ENCODE measurements at regions not wholly inside any gene's neighbourhood (a gene's known extent, or its start where the extent isn't known, plus 50 kb on each side); places are given as distances from the start of the nearest gene placed in this dataset.

GRCh38 chr3:144107923-144108322 is 136.3 kb downstream of the DIPK2A start:
- no peak overlapping the region for H3K4me2 ChIP-seq (ENCODE audit: low read length)
- H3K36me3 ChIP-seq (ENCODE audit: insufficient read depth, low read length), result no peaks in the 10 kb centered on the region
- H3K9ac ChIP-seq (ENCODE audit: low read length), result no peak overlapping the region
- H2AFZ ChIP-seq (ENCODE audit: low read depth, low read length), result no peak overlapping the region
- H3K79me2 ChIP-seq (replicated peaks; ENCODE audit: insufficient read depth, low read length), result no peaks in the 10 kb centered on the region
- H3K9me3 ChIP-seq (ENCODE audit: low read length), result no peaks in the 10 kb centered on the region
- no peak overlapping the region for H3K4me3 ChIP-seq (ENCODE audit: low read length)
- no peaks in the 10 kb centered on the region for H4K20me1 ChIP-seq (ENCODE audit: insufficient read depth)
- H3F3A ChIP-seq (ENCODE audit: insufficient read depth, low read length, poor library complexity, severe bottlenecking), result no peaks in the 10 kb centered on the region
- H3K27me3 ChIP-seq (ENCODE audit: insufficient read depth, low read depth, low read length), result no peaks in the 10 kb centered on the region
- H3K9me2 ChIP-seq (ENCODE audit: insufficient read depth, low read length), result no peaks in the 10 kb centered on the region
- no peak for TF ChIP-seq TAF1 (IDR thresholded peaks at IDR 0.05; ENCODE audit: low read depth)
- TF ChIP-seq EZH2 (IDR thresholded peaks at IDR 0.05; ENCODE audit: borderline replicate concordance, insufficient read depth, low read length, poor library complexity, severe bottlenecking), result no peak
- TF ChIP-seq EP300 (conservative IDR thresholded peaks at IDR 0.05; ENCODE audit: poor library complexity, severe bottlenecking), result no peak
- TF ChIP-seq POLR2AphosphoS5 (IDR thresholded peaks at IDR 0.05), result no peak
- no peak for TF ChIP-seq CTCF (IDR thresholded peaks at IDR 0.05; ENCODE audit: poor library complexity, severe bottlenecking)
- no peak for TF ChIP-seq SMC3 (conservative IDR thresholded peaks at IDR 0.05; ENCODE audit: poor library complexity)
- TF ChIP-seq REST (IDR thresholded peaks at IDR 0.05; ENCODE audit: borderline replicate concordance), result no peak
- no peak for TF ChIP-seq MXI1 (conservative IDR thresholded peaks at IDR 0.05; ENCODE audit: poor library complexity, severe bottlenecking)
- no peak for TF ChIP-seq RAD21 (conservative IDR thresholded peaks at IDR 0.05)
- no peak overlapping the region for H3K27ac ChIP-seq (ENCODE audit: low read length)

GRCh38 chr3:144109944-144110343 is 138.3 kb downstream of the DIPK2A start:
- Histone ChIP-seq H3K27me3 (ENCODE audit: insufficient read depth, low read depth, low read length) (no peaks in the 10 kb centered on the region), H3K4me3 (ENCODE audit: low read length) (no peak overlapping the region)

More at GRCh38 chr3:144109944-144110343, 138.3 kb downstream of the DIPK2A start:
- Histone ChIP-seq H3K9ac (ENCODE audit: low read length) (no peak overlapping the region), H3K9me3 (ENCODE audit: low read length) (no peaks in the 10 kb centered on the region), H3K27ac (ENCODE audit: low read length) (no peak overlapping the region), H3K79me2 (replicated peaks; ENCODE audit: insufficient read depth, low read length) (no peaks in the 10 kb centered on the region), H3K4me2 (ENCODE audit: low read length) (no peak overlapping the region), H3K9me2 (ENCODE audit: insufficient read depth, low read length) (no peaks in the 10 kb centered on the region), H4K20me1 (ENCODE audit: insufficient read depth) (no peaks in the 10 kb centered on the region), H2AFZ (ENCODE audit: low read depth, low read length) (no peak overlapping the region), H3K36me3 (ENCODE audit: insufficient read depth, low read length) (no peaks in the 10 kb centered on the region), H3F3A (ENCODE audit: insufficient read depth, low read length, poor library complexity, severe bottlenecking) (no peaks in the 10 kb centered on the region)
- no peak for TF ChIP-seq RAD21 (conservative IDR thresholded peaks at IDR 0.05)
- TF ChIP-seq REST (IDR thresholded peaks at IDR 0.05; ENCODE audit: borderline replicate concordance), result no peak
- TF ChIP-seq CTCF (IDR thresholded peaks at IDR 0.05; ENCODE audit: poor library complexity, severe bottlenecking), result no peak
- no peak for TF ChIP-seq EP300 (conservative IDR thresholded peaks at IDR 0.05; ENCODE audit: poor library complexity, severe bottlenecking)
- no peak for TF ChIP-seq TAF1 (IDR thresholded peaks at IDR 0.05; ENCODE audit: low read depth)
- no peak for TF ChIP-seq MXI1 (conservative IDR thresholded peaks at IDR 0.05; ENCODE audit: poor library complexity, severe bottlenecking)
- no peak for TF ChIP-seq POLR2AphosphoS5 (IDR thresholded peaks at IDR 0.05)
- TF ChIP-seq EZH2 (IDR thresholded peaks at IDR 0.05; ENCODE audit: borderline replicate concordance, insufficient read depth, low read length, poor library complexity, severe bottlenecking), result no peak
- no peak for TF ChIP-seq SMC3 (conservative IDR thresholded peaks at IDR 0.05; ENCODE audit: poor library complexity)
